Stimulated activated CD8-positive, alpha-beta memory T cell treated with anti-CD3 and anti-CD28 coated beads, Interleukin-4, amount 100 ng/mL, for 48 hours (primary cell): ENCODE measurements at regions not wholly inside any gene's neighbourhood (a gene's known extent, or its start where the extent isn't known, plus 50 kb on each side); places are given as distances from the start of the nearest gene placed in this dataset.

Experiments
- DNase-seq: peaks from one replicate; pipeline ENCODE4 v3.0.0-alpha.2; 2020

- DNase-seq: no peak
These were observed 114.0 kb upstream of the TSPAN2 start for GRCh38 chr1:115203287-115203686.

DNA sequence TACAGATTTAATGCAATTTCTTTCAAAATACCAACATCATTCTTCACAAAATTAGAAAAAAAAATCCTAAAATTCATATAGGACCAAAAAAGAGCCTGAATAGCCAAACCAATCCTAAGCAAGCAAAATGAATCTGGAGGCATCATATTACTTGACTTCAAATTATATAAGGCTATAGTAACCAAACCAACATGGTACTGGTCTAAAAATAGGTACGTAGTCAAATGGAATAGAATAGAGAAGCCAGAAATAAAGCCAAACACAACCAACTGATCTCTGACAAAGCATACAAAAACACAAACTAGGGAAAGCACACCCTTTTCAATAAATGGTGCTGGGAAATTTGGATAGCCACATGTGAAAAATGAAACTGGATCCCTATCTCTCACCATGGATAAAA is 112.3 kb upstream of the TSPAN2 start:
- DNase-seq: no peak

GRCh38 chr1:115199416-115200132 is 110.3 kb upstream of the TSPAN2 start:
- DNase-seq: no peak

- no peak for DNase-seq
These were observed 109.6 kb upstream of the TSPAN2 start for GRCh38 chr1:115198938-115199337.

DNA sequence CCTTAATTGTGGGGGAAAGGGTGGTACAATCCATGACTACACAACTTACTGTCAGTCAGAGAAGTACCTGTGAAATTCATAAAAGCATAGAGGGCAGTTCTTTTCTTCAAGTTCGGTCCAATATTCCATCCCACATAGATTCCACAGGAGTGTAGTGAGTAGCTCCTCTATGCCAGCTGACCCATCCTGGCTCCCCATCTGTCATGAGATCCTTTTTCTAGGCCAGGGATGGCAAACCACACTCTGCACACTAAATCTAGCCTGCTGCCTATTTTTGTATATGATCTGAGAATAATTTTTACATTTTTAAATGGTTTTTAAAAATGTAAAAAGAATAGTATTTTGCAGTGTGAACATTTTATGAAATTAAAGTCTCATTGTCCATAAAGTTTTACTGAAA is 107.0 kb upstream of the TSPAN2 start:
- DNase-seq: no peak

DNA sequence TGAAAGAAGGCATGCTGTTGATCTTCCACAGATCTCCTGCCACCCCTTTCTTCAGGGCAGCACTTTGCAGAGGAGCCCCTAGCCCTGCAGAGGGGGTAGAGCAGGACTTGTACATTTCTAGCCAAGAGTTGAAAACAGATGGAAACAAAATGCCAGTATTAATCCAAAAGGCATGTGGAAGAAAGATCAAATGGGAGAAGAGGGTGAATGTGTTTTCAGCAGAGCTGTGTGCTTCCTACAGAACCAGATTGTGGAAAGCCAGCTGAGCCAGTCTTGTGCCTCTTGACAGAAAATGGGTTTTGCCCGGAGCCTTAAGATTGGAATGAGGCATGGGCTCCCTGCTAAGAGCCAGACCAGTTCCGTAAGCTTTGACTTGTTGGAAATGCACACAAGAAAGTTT is 105.2 kb upstream of the TSPAN2 start:
- DNase-seq: no peak

- DNase-seq: no peak
These were observed 103.9 kb upstream of the TSPAN2 start for GRCh38 chr1:115193046-115193828.

- DNase-seq: no peak
These were observed 103.0 kb upstream of the TSPAN2 start for GRCh38 chr1:115192200-115192767.

- DNase-seq: no peak
These were observed 102.4 kb upstream of the TSPAN2 start for GRCh38 chr1:115191691-115192090.

GRCh38 chr1:115190540-115191170 is 101.4 kb upstream of the TSPAN2 start:
- no peak for DNase-seq

DNA sequence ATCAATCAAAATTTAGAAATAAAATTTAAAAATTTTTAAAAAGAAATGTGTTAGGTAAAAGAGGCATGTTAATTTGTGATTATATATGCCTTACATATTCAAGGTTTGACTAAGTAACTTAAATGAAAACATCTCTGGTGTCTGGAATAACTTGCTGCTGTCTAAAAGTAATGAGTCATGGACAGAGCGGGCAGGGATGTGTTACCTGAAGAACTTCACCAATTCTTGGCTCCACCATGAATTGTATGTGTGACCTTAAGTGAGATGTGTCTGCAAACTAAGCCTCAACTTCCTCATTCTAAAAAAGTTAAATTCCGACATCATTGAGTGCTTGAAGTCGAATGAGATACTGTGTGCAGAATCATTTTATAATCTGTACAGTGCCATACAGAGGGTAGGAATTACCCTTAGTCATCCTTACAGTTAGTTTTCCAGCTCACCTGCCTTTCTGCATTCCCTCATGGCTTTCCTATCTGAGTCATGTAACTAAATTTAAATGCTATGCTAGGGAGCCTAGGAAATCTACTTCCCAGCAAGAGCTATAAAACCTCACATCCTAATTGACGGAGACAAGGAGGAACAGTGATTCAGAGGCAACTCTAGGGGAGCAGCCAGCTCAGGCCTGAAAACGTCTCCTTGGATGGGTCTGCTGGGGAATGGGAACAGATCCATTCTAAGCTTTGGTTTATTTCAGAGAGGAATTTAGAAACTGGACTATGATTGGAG is 100.7 kb upstream of the TSPAN2 start:
- DNase-seq: no peak

GRCh38 chr1:115188680-115189395 is 99.5 kb upstream of the TSPAN2 start:
- no peak for DNase-seq

- no peak for DNase-seq
These were observed 97.5 kb upstream of the TSPAN2 start for GRCh38 chr1:115186711-115187265.

- no peak for DNase-seq
These were observed 96.0 kb upstream of the TSPAN2 start for GRCh38 chr1:115185336-115185735.

DNA sequence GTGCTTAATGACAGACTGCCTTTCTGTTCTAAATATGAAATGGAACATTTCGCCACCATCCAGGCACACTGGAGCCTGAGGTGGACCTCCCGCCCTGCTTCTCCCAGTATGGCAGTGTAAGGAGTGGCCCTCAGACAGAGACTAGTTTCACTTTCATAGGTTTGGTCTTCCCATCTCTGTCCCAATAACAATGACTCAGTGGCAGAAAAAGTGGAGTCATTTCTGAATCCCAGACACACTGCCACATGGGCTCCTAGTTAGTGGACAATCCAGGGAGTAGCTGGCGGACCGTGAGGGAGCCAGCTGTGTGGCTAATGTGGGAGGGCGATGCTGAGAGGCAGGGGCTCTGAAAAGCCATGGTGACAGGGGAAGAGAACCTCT is 95.6 kb upstream of the TSPAN2 start:
- DNase-seq: no peak

GRCh38 chr1:115184260-115184950 is 95.1 kb upstream of the TSPAN2 start:
- DNase-seq: no peak

- no peak for DNase-seq
These were observed 94.5 kb upstream of the TSPAN2 start for GRCh38 chr1:115183721-115184259.

- no peak for DNase-seq
These were observed 93.9 kb upstream of the TSPAN2 start for GRCh38 chr1:115183158-115183557.

GRCh38 chr1:115182012-115182715 is 92.9 kb upstream of the TSPAN2 start:
- no peak for DNase-seq

DNA sequence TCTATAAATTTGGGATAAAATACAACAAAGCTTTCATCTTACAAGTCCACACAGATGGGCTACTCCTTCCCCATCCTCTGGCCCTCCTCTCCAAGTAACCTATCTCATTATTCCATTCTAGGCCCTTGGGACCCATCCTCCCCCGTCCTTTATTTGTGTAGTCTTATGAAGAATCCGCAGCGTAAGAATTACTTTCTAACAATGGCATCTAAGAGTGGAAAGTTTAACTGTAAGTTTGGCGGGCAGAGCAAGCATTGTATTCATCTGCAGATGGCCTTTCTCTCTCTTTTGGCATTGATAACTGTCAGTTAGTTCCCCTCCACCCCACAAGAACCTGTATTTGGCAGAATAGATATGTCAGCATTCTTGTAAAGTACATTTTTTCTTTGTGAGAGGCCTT is 91.9 kb upstream of the TSPAN2 start:
- no peak for DNase-seq
